Fibroblast of upper back skin (primary cell): ENCODE measurements at regions not wholly inside any gene's neighbourhood (a gene's known extent, or its start where the extent isn't known, plus 50 kb on each side); places are given as distances from the start of the nearest gene placed in this dataset.

Experiments
- DNase-seq: peaks from one replicate; pipeline ENCODE4 v3.0.0-alpha.2; 2013

DNA sequence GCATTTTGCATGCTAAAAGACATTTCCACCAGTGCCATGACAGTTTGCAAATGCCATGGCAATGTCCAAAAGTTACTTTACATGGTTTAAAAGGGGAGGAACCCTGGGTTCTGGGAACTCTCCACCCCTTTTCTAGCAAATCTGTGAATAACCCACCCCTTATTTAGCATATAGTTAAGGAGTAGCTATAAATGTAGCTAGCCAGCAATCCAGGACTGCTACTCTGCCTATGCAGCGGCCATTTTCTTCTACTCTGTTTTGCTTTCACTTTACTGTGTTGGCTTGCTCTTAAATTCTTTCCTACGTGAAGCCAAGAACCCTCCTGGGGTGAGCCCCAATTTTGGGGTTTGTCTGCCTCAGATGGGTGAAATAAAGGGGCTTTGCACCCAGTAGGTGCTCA, 141.0 kb downstream of the PTPN11 start:
- no peak for DNase-seq

DNA sequence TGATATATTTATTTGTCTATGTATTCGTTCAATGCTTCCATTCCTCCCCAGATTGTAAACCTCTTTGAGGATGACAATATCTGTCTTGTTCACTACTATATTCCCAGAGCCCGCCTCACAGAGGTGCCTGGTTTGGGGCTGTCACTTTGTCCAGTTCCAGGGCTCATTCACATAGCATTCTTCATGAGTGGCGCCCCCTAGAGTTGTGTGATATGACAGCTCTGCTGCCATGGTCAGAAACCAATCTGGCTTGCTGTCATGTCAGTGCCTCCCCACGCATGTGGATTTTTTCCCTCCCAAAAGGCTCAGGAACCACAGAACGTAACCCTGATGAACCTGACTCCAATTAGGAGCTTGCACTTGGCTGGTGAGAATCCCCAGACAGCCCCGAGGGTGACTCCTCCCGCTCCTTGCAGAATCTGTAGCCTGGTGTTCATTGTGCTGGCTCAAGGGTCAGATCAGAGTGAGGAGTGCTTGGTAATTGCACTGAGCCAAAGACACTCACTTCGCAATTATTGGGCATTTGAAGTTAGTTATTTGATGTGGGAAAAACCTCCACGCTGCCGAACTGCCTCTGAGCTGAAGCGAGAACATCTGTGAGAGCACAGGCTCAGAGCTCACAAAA, 145.5 kb downstream of the PTPN11 start:
- no peak for DNase-seq

DNA sequence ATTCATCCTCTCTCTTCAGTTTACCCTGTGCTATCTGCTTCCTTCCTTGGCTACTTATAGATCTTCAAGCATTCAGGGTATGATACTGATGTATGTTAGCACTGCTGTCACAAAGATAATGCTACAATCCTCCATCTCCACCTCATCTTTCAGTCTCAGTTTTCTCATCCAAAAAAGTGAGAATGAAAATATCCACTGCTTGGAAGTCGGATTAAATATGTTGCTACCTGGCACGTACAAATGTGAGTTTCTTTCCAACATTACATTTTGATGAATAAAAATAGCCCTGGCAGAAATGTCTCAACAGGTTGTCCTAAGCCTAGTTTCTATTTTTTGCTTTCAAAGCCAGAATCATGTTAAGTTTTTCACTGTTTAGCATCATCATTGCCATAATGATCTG, 149.9 kb downstream of the PTPN11 start:
- DNase-seq, result no peak

DNA sequence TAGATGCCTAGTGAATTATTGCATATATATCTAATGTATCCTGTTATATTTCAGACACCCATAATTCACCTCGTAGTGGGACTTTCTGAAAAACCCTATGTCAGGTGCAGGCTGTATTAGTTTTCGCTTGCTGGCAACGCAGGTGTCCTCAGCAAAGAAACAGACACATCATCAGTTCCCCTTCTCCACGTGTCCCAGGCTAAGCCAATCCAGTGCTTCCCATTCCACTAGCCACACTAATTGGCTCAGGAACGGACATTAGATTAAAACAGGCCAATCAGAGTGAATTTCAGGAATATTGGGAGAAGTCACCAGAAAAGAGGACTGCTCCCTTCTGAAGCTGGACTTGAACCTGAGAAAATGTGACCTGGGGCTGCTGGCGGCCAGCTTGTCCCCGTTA, 151.3 kb downstream of the PTPN11 start:
- no peak for DNase-seq

DNA sequence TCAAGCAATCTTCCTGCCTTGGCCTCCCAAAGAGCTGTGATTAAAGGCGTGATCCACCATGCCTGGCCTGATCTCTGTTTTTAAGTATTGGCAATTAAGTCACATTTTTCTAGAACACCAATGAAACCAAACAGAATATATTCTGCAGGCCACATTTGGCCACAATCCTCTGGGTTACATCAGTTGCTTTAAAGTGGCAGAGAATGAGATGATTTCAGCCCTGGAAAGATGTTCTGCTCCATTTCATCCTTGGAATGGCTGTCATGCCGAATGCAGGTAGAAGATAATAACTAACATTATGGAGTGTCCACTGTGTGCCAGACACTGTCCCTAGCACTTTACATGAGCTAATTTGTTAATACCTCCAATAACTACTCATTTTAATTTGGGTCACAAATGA, 154.4 kb downstream of the PTPN11 start:
- DNase-seq, result no peak

DNA sequence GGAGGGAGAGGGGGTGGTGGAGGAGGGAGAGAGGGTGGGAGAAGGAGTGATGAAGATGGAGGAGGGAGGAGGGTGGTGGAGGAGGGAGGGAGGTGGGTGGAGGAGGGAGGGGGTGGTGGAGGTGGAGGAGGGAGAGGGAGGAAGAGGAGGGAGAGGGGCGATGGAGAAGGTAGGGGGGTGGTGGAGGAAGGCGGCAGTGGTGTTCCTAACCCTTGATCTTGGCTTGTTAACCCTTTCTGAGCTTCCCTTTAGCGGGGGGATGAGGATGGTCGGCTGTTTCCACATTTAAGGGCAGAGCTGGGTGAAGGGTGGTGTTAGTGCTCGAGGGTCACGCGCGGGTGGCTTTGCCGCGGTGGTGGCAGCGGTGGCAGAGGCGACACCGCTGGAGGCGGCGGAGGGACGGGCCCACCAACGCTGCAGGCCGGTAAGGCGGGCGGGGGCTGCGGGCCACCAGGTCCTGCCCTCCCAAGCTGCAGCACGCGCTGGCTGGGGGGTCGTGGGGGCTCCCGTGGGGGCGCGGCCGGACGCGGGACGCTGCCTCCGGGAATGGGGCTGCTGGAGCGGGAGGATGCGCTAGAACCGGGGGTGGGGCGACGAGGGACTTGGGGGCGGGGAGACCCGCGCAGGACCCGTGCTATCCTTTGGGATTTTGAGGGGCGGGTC, 156.3 kb downstream of the PTPN11 start:
- no peak for DNase-seq

DNA sequence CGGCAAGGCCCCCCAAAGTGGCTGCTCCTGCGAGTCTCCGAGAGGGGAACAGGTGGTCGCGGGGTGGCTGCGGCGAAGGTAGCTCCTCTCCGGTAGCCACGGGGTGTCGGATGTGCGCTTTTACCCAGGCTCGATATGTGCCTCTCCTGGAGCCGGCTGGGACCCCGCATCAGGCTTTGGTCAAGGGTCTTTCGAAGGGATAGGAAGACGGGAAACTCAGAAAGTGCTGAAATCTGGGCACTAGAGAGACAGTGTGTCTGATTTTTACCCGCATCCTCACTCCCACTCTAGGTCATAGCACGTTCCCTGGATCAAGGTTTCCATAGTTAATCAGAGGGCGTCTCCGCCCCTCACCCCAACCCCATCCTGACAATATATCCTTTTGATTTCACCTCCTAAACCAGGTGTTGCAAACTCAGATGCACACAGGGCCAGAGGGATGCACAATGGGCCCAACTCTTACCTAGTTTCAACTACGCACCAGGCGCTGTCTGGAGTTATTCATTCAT, 156.9 kb downstream of the PTPN11 start:
- no peak for DNase-seq

DNA sequence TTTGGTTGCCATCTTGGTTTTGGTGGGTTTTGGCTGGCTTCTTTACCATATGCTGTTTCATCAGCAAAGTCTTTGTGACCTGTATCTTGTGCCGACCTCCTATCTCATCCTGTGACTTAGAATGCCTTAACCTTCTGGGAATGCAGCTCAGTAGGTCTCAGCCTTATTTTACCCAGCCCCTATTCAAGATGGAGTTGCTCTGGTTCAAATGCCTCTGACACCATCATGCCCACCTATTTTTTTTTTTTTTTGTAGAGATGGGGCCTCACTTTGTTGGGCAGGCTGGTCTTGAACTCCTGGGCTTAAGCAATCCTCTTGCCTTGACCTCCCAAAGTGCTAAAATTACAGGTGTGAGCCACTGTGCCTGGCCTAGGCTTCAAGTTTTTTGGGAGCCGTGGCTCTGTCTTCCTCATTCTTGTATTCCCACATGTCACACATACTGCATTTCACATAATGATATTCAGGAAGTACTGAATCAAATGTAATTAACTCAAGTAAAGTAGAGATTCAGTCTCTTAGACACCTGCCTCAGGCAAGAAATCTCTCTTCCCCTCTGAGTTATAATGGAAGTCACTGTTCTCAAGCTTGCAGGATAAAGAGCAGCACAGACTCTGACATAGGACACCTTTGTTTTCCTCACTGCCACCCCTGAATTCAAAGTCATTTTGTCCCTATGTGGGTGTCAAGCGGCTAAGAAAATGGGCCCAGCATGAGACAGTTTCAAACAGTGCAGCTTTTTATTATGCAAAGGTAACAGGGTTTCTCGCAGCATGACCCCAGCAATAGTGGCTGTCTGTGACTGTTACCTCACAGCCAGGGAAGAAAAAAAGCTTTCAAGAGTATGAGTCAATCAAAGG, 159.0 kb downstream of the PTPN11 start:
- no peak for DNase-seq

DNA sequence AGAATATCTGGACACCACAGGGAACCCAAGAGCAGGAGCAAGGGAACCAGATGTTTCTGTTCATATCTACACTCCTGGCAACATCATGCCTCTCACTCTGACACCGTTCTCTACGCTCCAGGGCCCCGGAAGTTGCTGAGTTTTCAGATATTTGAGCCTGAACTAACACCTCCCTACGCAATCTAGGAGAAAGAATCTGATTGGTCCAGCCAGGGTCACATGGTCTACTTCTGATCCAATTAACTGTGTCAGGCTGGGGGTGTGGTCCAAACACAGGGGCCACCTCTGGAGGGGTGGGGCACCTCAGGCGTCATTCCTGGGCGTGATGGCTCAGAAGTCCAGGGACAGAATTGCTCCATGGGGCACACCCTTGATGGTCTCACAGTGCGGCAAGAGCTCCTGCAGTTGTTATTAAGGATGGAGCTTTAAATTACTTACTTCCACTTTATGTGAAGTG, 165.5 kb downstream of the PTPN11 start:
- no peak for DNase-seq

DNA sequence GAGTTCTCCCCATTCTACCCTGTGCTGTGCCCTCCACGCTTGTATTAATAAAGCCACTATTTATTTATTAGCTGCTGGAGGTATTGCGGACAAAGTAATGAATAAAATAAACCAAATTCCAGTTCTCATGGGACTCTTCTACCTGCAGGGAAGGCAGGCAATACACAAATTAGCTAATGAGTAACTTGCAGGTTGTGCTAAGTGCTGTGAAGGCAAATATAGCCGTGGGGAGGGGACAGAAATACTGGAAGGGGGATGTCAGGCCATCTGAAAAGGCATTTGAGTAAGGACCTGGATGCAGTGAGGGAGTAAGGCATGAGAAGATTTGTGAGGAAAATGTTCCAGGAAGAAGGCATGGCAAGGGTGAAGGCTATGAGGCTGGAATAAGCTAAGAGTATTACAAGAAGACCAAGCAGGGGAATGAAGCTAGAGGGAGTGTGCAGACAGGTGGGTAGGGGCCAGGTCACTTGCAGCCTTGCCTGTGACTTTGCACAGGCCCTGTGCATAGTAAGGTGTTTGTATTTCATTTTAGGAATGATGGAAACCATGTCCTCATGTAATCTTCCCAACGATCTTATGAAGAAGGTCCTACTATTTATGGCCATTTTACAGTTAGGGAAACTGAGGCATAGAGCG, 167.5 kb downstream of the PTPN11 start:
- DNase-seq, result no peak

DNA sequence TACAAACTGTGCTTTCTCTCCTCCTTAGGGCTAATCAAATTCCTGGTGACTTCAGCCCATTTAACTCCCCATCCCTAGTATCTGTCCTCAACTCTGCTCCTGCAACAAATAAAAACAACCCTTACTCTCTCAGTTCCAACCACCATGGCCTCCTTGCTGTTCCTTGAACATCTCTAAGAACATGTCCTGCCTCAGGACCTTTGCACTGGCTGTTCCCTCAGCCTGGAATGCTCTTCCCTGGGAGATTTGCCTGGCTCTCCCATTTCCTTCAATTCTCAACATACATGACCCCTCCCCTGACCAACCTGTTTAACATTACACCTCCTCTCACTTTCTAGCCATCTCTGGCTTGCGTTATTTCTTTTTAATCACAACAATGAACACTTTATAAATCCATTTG, 170.5 kb downstream of the PTPN11 start:
- no peak for DNase-seq

DNA sequence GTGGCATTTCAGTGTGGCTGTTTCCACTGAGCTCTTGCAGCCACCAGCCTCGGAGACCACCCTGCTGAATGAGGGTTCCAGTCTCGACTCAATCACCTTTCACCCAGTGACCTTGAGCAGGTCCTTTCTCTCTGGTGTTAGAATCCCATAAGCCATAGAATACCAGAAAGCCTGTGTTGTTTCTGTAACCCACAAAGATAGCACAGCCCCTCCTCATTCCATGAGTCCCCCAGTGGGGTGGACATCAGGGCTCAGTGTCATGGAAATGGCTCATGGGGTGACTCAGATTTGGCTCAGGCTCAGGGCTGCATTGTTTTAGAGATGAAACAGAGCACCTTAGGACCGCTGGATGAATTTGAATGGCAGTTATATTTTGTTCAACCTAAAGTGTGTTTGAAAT, 171.5 kb downstream of the PTPN11 start:
- DNase-seq, result no peak

DNA sequence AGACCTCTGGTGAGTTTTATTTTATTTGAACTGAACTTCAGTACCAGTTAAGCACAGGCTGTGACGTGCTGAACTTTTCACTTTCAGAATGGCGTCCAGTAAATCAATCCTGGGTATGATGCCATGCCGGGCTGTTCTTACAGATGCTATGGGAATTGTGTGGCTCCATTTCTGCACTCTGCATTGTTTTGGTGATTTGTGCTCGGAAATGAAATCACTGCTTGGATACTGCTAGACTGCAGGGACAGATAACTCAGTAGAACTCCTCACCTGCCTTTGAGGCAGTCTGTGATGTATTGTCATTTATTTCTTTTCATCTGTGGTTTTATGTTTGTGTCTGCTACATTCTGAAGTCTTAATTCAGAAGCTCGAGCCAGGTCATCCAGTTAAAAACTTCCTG, 172.7 kb downstream of the PTPN11 start:
- DNase-seq, result no peak

DNA sequence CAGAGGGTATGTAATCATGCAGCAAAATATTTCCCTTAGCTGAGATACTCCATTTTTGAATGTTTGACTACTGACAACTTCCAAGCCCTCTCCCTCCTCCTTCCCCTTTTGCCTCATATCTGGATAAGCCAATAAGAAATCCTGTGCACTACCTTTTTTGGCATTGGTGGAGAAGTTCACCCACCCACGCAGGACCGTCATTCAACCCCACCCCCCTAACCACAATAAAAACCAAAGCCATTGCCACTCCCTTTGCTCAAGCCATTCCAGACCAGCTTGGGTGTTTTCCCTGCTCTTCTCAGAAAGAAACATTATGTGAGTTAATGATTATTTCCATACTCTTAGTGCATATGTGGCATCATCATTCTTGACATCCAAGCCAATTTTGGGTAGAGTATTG, 176.7 kb downstream of the PTPN11 start:
- DNase-seq, result no peak

DNA sequence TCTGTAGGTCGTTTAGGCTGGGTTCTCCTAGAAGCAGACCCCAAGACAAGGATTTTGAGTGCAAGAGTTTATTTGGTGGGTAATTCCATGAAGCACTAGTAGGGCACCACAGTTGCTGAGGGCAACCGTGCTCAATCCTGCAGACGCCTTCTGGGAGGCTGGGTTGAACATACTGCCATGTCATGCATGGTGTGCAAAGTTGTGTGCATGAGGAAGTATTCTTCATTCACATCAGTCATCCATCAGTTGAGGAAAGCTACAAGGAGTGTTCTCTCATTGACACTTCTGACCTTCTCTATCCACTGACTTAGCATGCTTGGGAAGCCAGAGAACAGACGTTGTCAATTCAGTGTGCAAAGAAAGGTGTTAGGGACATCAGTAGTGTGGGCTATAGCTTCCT, 179.2 kb downstream of the PTPN11 start:
- no peak for DNase-seq

DNA sequence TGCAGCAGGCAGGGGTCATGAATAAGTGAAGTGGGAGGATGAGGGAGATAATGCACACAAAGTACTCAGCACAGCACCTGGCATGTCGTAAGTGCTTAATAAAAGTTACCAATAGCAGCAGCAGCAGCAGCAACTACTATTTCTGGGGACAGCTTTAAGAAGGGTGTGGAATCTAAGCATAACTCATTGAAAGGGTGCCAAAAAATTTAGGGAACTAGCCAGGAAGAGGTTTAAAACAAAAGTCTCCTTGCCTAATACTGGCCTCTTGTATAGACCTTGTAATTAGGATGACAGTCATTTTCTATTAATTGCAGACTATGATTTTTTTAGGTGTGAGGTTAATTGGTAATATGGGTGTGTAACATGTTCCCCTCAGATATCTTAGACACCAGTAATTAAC, 179.9 kb downstream of the PTPN11 start:
- DNase-seq, result no peak

DNA sequence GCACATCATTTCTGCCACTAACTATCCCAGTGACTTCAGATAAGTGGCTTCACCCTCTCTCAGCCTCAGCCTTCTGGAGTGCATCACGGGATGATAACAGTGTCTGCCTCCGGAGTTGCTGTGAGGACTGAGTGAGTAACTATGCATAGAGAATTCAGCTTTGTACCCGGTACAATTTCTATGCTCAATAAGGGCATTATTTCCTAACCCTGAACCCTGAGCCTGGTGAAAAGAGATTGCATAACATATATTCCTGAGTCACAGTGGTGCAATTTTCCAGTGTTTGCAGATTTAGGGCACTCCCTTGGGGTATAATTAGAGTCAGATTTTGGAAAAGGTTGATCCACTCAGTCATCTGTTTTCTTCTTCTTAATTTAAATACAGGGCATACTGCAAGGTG, 181.1 kb downstream of the PTPN11 start:
- no peak for DNase-seq

DNA sequence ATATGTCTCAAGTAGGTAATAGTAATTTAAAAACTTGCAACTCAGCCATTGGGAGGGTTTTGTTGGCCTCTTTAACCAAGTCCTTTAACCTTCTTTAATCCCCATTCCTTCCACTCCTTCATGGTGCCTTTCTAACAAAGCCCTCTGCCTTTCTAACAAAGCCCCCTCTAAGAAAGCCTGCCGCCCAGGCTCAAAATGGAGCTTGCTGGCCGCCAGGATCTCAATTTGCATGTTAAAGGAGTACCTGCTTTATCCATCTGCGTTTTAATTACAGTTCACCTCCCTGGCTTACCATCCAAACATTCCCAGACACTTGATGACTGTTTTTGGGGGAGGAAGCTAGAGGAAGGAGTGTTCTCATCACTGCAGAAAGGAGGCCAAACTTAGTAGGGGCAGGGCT, 183.4 kb downstream of the PTPN11 start:
- no peak for DNase-seq

DNA sequence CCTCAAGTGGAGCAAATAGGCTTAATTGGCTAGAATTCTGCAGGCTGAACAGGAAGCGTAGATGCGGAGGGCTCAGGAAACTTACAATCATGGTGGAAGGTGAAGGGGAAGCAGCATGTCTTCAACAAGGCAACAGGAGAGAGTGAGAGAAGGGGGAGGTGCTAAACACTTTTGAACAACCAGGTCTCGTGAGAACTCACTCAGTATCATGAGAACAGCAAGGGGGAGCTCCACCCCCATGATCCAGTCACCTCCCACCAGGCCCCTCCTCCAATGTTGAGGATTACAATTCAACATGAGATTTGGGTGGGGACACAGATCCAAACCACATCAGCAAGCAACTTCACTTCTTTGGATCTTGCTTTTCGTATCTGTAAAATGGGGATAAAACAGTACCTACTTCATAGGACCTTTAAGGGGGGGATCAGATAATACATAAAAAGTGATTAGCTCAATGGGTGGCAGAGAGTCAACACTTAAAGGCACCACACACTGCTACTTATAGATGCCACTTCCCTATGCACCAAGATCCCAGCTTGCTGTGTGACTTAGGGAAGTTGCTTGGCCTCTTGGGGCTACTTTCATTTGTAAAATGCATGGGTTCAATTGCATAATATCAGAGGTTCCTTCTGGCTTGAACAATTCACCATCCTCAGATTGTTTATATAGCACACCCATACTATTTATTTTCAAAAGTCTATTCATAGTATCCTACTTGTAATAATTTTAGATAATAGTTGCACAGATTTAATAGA, 184.8 kb upstream of the RPH3A start:
- no peak for DNase-seq

DNA sequence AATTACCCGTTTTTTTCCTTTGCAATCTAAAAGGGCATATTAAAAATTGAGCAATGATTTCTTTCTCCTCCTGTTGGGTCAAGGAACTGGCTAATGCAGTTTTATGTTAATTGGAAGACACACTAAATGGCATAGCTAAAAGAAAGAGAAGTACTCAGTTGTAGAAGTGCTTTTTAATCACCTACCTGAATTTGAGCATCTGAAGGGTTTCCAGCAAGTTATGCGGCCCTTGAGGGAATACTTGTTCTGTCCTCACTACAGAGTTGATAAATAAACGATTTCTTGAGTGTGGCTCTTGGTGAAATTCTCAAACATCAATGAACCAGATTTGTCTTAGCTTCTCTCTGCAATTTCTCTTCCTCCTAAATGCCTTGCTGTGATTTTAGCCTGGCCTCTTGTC, 184.1 kb upstream of the RPH3A start:
- no peak for DNase-seq

DNA sequence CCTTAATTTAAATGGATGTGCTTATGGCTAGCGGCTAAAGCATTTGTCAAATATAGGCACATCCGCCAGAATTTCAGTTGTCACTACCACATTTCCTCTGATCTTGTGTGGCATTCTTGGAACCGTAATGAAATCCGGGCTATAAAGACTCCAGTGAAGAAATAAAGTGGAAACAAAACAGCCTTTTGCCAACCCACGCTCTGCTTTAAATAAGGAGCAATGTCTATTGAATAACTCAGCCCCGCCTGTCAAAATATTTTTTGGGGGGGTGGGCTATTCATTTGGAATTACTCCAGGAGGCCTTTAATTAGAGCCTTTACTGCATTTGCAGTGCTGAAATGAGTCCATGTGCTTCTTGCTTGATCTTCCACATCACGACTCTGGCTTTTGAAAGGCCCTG, 179.6 kb upstream of the RPH3A start:
- DNase-seq, result no peak

DNA sequence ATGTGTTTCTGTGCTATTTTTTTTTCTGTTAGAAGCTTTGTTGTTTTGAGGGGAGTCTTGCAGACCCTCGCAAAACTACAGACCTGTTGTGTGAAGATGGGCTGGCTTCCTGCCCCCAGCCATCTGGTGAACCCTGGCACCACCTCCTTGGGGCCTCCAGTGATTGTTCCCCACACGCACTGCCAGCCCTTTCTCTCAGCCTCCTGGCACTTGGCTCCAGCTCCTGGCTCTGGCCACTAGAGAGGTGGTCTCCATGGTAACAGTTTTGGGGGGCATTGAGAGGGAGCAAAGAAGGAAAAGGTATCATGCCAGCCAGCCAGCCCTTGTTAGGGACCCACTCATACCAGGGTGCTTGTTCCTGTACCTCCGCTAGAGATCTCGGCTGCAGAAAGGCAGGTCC, 176.4 kb upstream of the RPH3A start:
- DNase-seq, result no peak
